Fibroblast of villous mesenchyme (primary cell): ENCODE measurements at regions not wholly inside any gene's neighbourhood (a gene's known extent, or its start where the extent isn't known, plus 50 kb on each side); places are given as distances from the start of the nearest gene placed in this dataset.
"Not testable (repeated sequence)": the region's sequence is repeated elsewhere in the genome, so short reads cannot be mapped to it uniquely, and the experiment has no call there.

Source experiments
- DNase-seq: peaks from one replicate; pipeline ENCODE4 v3.0.0-alpha.2; 2010; ENCODE audit warnings: low read depth
- H3K4me3 ChIP-seq: 2 replicates; pipeline ENCODE4 v1.5.1; 2011; ENCODE audit warnings: low read depth, mild to moderate bottlenecking, low read length
- TF ChIP-seq, protein P1 (sequence below): IDR thresholded peaks from 2 replicates; pipeline ENCODE4 v1.5.1; 2012; ENCODE audit warnings: low read depth, mild to moderate bottlenecking, low read length; ENCODE audit not compliant: insufficient read depth

DNA sequence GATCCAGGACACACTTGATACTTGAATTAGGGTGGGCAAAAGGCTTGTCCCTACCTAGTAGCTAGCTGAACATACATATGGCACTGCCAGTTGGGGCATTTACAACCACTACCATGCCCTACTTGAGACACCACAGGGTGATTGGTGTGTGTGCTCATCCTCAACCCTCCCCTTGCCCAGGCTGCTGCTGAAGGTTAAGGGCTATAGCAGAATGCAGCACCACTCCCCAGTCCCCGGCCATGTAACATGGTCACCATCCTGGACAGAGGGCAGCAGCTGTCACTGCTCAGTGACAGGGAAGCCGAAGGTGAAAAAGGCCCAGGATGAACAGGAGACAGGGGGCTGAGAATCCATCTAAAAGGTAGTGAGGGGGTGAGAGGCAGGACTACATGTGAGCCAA is 273.9 kb upstream of the SGCD start:
- DNase-seq = no peak
- H3K4me3 ChIP-seq = no peak overlapping the region
- TF ChIP-seq, protein P1, sequence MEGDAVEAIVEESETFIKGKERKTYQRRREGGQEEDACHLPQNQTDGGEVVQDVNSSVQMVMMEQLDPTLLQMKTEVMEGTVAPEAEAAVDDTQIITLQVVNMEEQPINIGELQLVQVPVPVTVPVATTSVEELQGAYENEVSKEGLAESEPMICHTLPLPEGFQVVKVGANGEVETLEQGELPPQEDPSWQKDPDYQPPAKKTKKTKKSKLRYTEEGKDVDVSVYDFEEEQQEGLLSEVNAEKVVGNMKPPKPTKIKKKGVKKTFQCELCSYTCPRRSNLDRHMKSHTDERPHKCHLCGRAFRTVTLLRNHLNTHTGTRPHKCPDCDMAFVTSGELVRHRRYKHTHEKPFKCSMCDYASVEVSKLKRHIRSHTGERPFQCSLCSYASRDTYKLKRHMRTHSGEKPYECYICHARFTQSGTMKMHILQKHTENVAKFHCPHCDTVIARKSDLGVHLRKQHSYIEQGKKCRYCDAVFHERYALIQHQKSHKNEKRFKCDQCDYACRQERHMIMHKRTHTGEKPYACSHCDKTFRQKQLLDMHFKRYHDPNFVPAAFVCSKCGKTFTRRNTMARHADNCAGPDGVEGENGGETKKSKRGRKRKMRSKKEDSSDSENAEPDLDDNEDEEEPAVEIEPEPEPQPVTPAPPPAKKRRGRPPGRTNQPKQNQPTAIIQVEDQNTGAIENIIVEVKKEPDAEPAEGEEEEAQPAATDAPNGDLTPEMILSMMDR = no peak

GRCh38 chr5:156076912-156077311 is 250.1 kb upstream of the SGCD start:
- DNase-seq = no peak
- H3K4me3 ChIP-seq = no peak overlapping the region
- TF ChIP-seq, protein P1 = no peak

GRCh38 chr5:156087577-156088110 is 239.3 kb upstream of the SGCD start:
- DNase-seq = no peak
- TF ChIP-seq, protein P1 = no peak
- no peak overlapping the region for H3K4me3 ChIP-seq

DNA sequence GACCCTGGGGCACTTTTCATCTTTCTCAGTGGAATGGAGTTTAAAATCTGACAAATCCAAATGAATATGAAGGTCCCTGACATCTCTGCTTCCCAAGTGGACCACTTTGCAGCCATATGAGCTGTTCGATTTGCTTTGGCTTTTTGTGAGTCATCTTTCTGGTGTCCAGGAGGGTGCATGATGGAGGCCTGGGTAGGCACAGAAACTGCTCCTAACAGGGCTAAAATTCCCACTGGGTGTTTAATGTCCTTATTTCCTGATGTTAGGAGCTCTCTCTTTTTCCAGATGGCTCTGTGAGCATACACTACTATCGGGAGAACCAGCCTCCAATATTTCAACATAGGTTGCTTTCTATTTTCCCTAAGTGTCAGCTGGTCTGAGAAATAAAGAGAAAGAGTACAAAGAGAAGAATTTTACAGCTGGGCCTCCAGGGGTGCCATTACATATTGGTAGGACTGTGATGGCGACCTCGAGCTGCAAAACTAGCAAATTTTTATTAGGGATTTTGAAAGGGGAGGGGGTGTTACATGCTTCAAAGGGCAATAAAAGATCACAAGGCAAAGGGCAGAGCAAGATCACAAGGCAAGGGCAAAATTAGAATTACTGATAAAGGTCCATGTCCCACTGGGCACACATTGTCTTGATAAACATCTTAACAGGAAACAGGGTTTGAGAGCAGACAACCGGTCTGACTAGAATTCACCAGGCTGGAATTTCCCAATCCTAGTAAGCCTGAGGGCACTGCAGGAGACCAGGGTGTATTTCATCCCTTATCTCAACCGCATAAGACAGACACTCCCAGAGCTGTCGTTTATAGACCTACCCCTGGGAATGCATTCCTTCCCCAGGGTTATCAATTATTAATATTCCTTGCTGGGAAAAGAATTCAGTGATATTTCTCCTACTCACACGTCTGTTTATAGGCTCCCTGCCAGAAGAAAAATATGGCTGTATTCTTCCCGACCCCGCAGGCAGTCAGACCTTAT is 236.7 kb upstream of the SGCD start:
- not testable (repeated sequence) for DNase-seq, H3K4me3 ChIP-seq

- H3K4me3 ChIP-seq = no peak overlapping the region
- TF ChIP-seq, protein P1 = no peak
- no peak for DNase-seq
Measured at GRCh38 chr5:156093024-156093423, 233.9 kb upstream of the SGCD start.

GRCh38 chr5:156094001-156094400 is 233.0 kb upstream of the SGCD start:
- no peak for DNase-seq
- no peak overlapping the region for H3K4me3 ChIP-seq
- TF ChIP-seq, protein P1 = no peak

DNA sequence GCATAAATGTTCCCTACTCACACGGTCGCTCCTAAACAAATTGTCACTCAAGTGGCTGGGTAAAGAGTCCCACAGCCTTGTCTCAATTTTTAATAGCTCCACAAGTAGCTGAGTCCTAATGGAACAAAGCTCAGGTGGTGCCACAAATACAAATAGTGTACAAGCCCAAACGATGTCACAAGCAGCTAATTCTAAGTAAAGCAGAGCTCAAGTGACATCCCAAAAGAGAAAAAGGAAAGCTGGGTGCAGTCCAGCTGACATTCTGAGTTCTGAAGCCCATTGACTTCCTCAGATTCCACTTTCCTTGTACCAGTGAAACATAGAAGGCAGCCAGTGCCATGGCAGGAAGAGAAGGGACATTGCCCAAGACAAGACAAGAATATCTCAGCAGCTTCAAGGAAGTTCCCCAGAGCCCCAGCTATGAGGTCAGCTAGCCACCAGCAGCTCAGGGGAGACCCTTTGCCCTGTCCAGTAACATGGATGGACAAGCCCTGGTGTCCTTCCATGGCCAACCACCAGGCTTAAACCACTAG is 231.2 kb upstream of the SGCD start:
- DNase-seq = no peak
- no peak overlapping the region for H3K4me3 ChIP-seq
- TF ChIP-seq, protein P1 = no peak
